Type B pancreatic cell (in vitro differentiated cells): ENCODE measurements at regions not wholly inside any gene's neighbourhood (a gene's known extent, or its start where the extent isn't known, plus 50 kb on each side); places are given as distances from the start of the nearest gene placed in this dataset.

Experiments used
- DNase-seq: peaks from one replicate; pipeline ENCODE4 v3.0.0; 2021; ENCODE audit warnings: mixed read lengths; ENCODE audit not compliant: unreplicated experiment; ENCODE audit errors: extremely low spot score
- H3K27ac Mint-ChIP-seq: 2 replicates; pipeline ENCODE4 v1.8.0; 2021; ENCODE audit warnings: mild to moderate bottlenecking, mixed read lengths
- H3K27me3 Mint-ChIP-seq: 2 replicates; pipeline ENCODE4 v1.8.0; 2021; ENCODE audit warnings: mixed read lengths
- H3K36me3 Mint-ChIP-seq: 2 replicates; pipeline ENCODE4 v1.8.0; 2021; ENCODE audit warnings: mixed read lengths
- H3K4me1 Mint-ChIP-seq: one replicate; pipeline ENCODE4 v1.8.0; 2021; ENCODE audit warnings: mixed read lengths; ENCODE audit not compliant: unreplicated experiment
- H3K4me3 Mint-ChIP-seq: 2 replicates; pipeline ENCODE4 v1.8.0; 2021; ENCODE audit warnings: mild to moderate bottlenecking, mixed read lengths
- H3K9me3 Mint-ChIP-seq: 2 replicates; pipeline ENCODE4 v1.8.0; 2021; ENCODE audit warnings: mixed read lengths
- TF ChIP-seq, protein P1 (sequence below): fragments of 200-600 bp; sonication (generic); conservative IDR thresholded peaks from 2 replicates; pipeline ENCODE4 v1.5.0; 2021; ENCODE audit warnings: antibody characterized with exemption, mild to moderate bottlenecking

DNA sequence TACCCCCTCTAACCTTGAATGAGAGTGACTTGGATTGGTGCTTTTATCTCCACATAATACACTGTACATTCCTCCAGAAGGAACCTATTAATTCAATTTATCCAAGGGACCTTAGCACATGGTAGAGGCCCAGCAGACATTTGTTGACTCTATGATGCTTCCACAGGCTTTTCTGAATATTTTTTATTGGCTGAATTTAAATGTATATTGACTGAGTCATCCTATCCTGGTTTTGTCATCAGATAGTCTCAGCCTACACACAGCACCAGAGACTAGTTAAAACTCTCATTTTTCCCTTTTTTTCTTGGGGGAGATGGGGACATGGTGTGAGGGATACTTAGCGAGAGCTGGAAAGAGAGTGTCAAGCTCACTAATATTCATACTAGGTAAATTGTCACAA is 101.6 kb downstream of the LRRC30 start:
- no peak overlapping the region for H3K27ac Mint-ChIP-seq
- no peaks in the 10 kb centered on the region for H3K9me3 Mint-ChIP-seq
- H3K4me1 Mint-ChIP-seq, result peaks cover 24% of the 10 kb centered on the region
- H3K36me3 Mint-ChIP-seq, result no peaks in the 10 kb centered on the region
- DNase-seq, result no peak
- no peaks in the 10 kb centered on the region for H3K27me3 Mint-ChIP-seq
- TF ChIP-seq, protein P1, sequence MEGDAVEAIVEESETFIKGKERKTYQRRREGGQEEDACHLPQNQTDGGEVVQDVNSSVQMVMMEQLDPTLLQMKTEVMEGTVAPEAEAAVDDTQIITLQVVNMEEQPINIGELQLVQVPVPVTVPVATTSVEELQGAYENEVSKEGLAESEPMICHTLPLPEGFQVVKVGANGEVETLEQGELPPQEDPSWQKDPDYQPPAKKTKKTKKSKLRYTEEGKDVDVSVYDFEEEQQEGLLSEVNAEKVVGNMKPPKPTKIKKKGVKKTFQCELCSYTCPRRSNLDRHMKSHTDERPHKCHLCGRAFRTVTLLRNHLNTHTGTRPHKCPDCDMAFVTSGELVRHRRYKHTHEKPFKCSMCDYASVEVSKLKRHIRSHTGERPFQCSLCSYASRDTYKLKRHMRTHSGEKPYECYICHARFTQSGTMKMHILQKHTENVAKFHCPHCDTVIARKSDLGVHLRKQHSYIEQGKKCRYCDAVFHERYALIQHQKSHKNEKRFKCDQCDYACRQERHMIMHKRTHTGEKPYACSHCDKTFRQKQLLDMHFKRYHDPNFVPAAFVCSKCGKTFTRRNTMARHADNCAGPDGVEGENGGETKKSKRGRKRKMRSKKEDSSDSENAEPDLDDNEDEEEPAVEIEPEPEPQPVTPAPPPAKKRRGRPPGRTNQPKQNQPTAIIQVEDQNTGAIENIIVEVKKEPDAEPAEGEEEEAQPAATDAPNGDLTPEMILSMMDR, result no peak
- no peak overlapping the region for H3K4me3 Mint-ChIP-seq

DNA sequence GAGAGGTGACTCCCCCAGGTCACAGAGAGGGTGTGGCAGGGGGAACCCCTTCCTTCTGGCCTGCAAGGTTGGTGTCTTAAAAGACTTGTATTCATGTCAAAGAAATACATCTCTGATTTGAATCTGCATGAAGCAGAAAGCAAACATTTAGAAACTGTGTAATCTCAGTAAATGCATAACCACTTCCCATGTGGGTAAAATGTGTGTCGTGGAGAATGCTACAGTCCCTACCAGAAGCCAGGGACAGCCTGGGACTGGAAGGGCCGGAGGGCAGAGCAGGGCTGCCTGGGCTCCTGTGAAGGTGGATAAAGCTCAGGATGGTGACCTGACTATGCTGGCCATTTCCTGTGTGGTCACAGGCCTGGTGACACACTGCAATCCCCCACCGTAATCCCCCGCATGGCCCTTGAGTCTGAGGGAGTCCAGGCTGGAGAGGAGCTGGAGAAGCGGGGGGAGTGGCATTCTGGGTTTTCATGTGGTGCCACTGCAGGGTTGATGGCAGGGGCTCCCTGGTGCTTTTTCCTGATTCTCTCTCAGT is 102.2 kb downstream of the LRRC30 start:
- H3K9me3 Mint-ChIP-seq, result no peaks in the 10 kb centered on the region
- no peaks in the 10 kb centered on the region for H3K36me3 Mint-ChIP-seq

DNA sequence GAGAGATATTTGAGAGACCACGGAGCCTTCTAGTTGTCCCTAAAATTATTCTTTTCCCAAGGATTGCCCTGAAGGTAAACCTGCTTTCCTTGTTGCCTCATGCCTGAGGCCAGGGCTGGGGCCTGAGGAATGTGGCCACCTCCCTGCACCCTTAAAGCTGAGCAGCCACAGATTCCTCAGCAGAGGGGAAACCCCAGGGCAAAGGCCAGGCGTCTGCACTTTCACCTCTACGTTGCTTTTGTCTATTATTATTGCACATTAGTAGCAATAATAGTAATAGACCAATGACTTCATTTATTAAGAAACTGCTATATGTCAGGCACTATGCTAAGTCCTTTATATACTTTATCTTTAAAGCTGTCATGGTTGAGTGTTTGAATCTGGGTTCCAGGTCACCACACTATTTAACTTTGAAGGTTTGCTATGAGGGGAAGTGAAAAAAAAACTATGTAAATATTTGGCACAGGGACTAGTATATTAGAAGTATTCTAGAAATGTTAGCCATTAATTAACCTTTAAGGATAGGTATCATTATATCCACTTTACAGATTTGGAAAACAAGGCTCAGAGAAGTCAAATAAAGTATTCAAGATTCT is 104.2 kb downstream of the LRRC30 start:
- no peak overlapping the region for H3K4me3 Mint-ChIP-seq
- no peaks in the 10 kb centered on the region for H3K9me3 Mint-ChIP-seq
- H3K36me3 Mint-ChIP-seq, result no peaks in the 10 kb centered on the region
- TF ChIP-seq, protein P1, result no peak
- peaks cover 8% of the 10 kb centered on the region for H3K4me1 Mint-ChIP-seq
- H3K27ac Mint-ChIP-seq, result no peak overlapping the region
- DNase-seq, result no peak
- no peaks in the 10 kb centered on the region for H3K27me3 Mint-ChIP-seq

More for the DNA sequence above, 102.2 kb downstream of the LRRC30 start:
- no peak overlapping the region for H3K4me3 Mint-ChIP-seq
- H3K27me3 Mint-ChIP-seq, result no peaks in the 10 kb centered on the region
- DNase-seq, result no peak
- H3K4me1 Mint-ChIP-seq, result peaks cover 24% of the 10 kb centered on the region
- TF ChIP-seq, protein P1, result no peak
- H3K27ac Mint-ChIP-seq, result no peak overlapping the region

DNA sequence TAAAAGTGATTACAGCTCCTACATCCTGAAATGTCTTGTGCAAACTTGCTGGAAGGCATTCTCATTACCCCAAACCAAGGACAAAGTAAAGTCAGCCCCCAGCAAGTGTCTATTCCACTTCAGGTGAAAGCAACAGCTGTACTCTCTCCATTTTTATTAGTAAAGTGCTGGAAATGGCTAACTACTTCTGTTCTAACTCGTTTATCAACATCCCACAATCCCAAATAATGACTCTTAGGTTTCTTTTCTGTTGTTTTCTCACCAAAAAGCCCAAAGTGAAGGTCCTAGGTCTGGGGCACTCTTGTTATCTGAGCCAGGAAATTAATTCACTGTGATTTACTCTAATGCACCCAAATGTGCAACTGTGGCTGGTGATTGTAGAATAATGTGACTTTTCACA is 105.7 kb downstream of the LRRC30 start:
- Mint-ChIP-seq H3K27ac (no peak overlapping the region), H3K4me3 (no peak overlapping the region), H3K36me3 (no peaks in the 10 kb centered on the region), H3K4me1 (no peaks in the 10 kb centered on the region), H3K9me3 (no peaks in the 10 kb centered on the region), H3K27me3 (peaks cover 3% of the 10 kb centered on the region)
- TF ChIP-seq, protein P1, result no peak
- no peak for DNase-seq

DNA sequence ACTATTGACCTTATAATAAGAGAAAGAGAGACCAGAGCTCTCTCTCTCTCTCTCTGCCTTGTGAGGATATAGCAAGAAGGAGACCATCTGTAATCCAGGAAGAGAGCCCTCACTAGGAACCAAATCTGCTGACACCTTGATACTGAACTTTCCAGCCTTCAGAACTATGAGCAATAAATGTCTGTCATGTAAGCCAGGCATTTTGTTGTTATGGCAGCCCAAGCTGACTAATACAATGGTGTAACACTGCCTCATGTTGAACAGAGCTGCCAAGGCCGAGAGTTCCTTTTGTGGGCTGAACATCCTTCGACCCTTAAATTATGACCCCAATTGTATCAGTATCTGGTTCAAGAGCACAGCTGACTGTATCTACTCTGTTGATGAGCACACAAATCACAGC is 108.0 kb downstream of the LRRC30 start:
- Mint-ChIP-seq H3K27ac (no peak overlapping the region), H3K36me3 (no peaks in the 10 kb centered on the region), H3K9me3 (no peaks in the 10 kb centered on the region), H3K27me3 (peaks cover 3% of the 10 kb centered on the region), H3K4me1 (no peaks in the 10 kb centered on the region), H3K4me3 (no peak overlapping the region)
- TF ChIP-seq, protein P1, result no peak
- no peak for DNase-seq
